Activated naive CD4-positive, alpha-beta T cell treated with anti-CD3 and anti-CD28 coated beads, Interleukin-2, amount 10 ng/mL, durations not matched to agents 7 days and 5 days (primary cell): ENCODE measurements at regions not wholly inside any gene's neighbourhood (a gene's known extent, or its start where the extent isn't known, plus 50 kb on each side); places are given as distances from the start of the nearest gene placed in this dataset.

ENCODE experiments used
- CTCF ChIA-PET: fragments of 350-600 bp; sonication (Branson Sonifier 250); formaldehyde crosslinking; loops from one replicate; lab custom pipeline; 2021; ENCODE audit warnings: antibody characterized with exemption; lab: Charles Lee
- DNase-seq: peaks from one replicate; pipeline ENCODE4 v3.0.0-alpha.2; 2020
- H3K27ac Mint-ChIP-seq: one replicate; pipeline ENCODE4 v1.8.0; 2021; ENCODE audit warnings: mild to moderate bottlenecking, moderate library complexity, mixed read lengths
- H3K27me3 Mint-ChIP-seq: one replicate; pipeline ENCODE4 v1.8.0; 2021; ENCODE audit warnings: mild to moderate bottlenecking, mixed read lengths
- H3K36me3 Mint-ChIP-seq: one replicate; pipeline ENCODE4 v1.8.0; 2021; ENCODE audit warnings: mixed read lengths
- H3K4me1 Mint-ChIP-seq: one replicate; pipeline ENCODE4 v1.8.0; 2021; ENCODE audit warnings: mixed read lengths
- H3K4me3 Mint-ChIP-seq: one replicate; pipeline ENCODE4 v1.8.0; 2021; ENCODE audit warnings: mild to moderate bottlenecking, moderate library complexity, mixed read lengths
- H3K9me3 Mint-ChIP-seq: one replicate; pipeline ENCODE4 v1.8.0; 2021; ENCODE audit warnings: mixed read lengths

- DNase-seq = no peak
- Mint-ChIP-seq H3K27me3 (peaks cover 10% of the 10 kb centered on the region), H3K4me3 (no peak overlapping the region), H3K27ac (no peak overlapping the region), H3K4me1 (no peaks in the 10 kb centered on the region), H3K36me3 (no peaks in the 10 kb centered on the region), H3K9me3 (no peaks in the 10 kb centered on the region)
- CTCF ChIA-PET = no interaction called here
Measured at GRCh38 chr2:6792883-6793282, 72.8 kb downstream of the CMPK2 start.

GRCh38 chr2:6793371-6793770, 72.3 kb downstream of the CMPK2 start:
- Mint-ChIP-seq H3K4me1 (no peaks in the 10 kb centered on the region), H3K9me3 (no peaks in the 10 kb centered on the region), H3K27ac (no peak overlapping the region), H3K27me3 (peaks cover 10% of the 10 kb centered on the region), H3K4me3 (no peak overlapping the region), H3K36me3 (no peaks in the 10 kb centered on the region)
- no peak for DNase-seq
- CTCF ChIA-PET = interaction anchor here (1.2 kb wide), 1 partner anchor 23 kb away, joined by 3 read pairs; no protein-coding TSS in a partner anchor

- Mint-ChIP-seq H3K4me3 (no peak overlapping the region), H3K27me3 (peaks cover 10% of the 10 kb centered on the region), H3K36me3 (no peaks in the 10 kb centered on the region), H3K9me3 (no peaks in the 10 kb centered on the region), H3K27ac (no peak overlapping the region), H3K4me1 (no peaks in the 10 kb centered on the region)
- DNase-seq = no peak
- CTCF ChIA-PET = interaction anchor here (1.2 kb wide), 1 partner anchor 23 kb away, joined by 3 read pairs; no protein-coding TSS in a partner anchor
Measured at GRCh38 chr2:6793913-6794312, 71.8 kb downstream of the CMPK2 start.

- Mint-ChIP-seq H3K4me3 (no peak overlapping the region), H3K36me3 (no peaks in the 10 kb centered on the region), H3K27ac (no peak overlapping the region), H3K4me1 (no peaks in the 10 kb centered on the region), H3K27me3 (peaks cover 10% of the 10 kb centered on the region), H3K9me3 (no peaks in the 10 kb centered on the region)
- CTCF ChIA-PET = interaction anchor here (1.2 kb wide), 2 partner anchors 22 to 33 kb away, joined by 3 read pairs; no protein-coding TSS in a partner anchor
- DNase-seq = no peak
Measured at GRCh38 chr2:6794448-6794847, 71.3 kb downstream of the CMPK2 start.
